Activated effector memory CD4-positive, alpha-beta T cell treated with anti-CD3 and anti-CD28 coated beads, Interleukin-2, amount 50 U/mL, for 16 hours (primary cell): ENCODE measurements at regions not wholly inside any gene's neighbourhood (a gene's known extent, or its start where the extent isn't known, plus 50 kb on each side); places are given as distances from the start of the nearest gene placed in this dataset.
A peak's percentile ranks its signal among the peaks of the same experiment; 100 is the strongest.

ENCODE experiments used
- DNase-seq: peaks from one replicate; pipeline ENCODE4 v3.0.0-alpha.2; 2020

- DNase-seq, result peak; percentile 78
Observed at GRCh38 chr14:61894452-61895077, 132.3 kb downstream of the SNAPC1 start.

- no peak for DNase-seq
Observed at GRCh38 chr14:61897300-61897699, 135.1 kb downstream of the SNAPC1 start.

- DNase-seq, result no peak
Observed at GRCh38 chr14:61898568-61898967, 136.3 kb downstream of the SNAPC1 start.

- DNase-seq, result no peak
Observed at GRCh38 chr14:61899497-61899896, 137.3 kb downstream of the SNAPC1 start.

- DNase-seq, result no peak
Observed at GRCh38 chr14:61904946-61905345, 142.7 kb downstream of the SNAPC1 start.

GRCh38 chr14:61911574-61911973, 149.4 kb downstream of the SNAPC1 start:
- no peak for DNase-seq

GRCh38 chr14:61918998-61919397, 156.8 kb downstream of the SNAPC1 start:
- DNase-seq, result no peak

GRCh38 chr14:61923348-61923747, 161.1 kb downstream of the SNAPC1 start:
- DNase-seq, result no peak

GRCh38 chr14:61925043-61925442, 162.8 kb downstream of the SNAPC1 start:
- no peak for DNase-seq

- no peak for DNase-seq
Observed at GRCh38 chr14:61925732-61926435, 163.7 kb downstream of the SNAPC1 start.

GRCh38 chr14:61927060-61927459, 164.8 kb downstream of the SNAPC1 start:
- DNase-seq, result no peak

GRCh38 chr14:61927520-61927919, 165.3 kb downstream of the SNAPC1 start:
- no peak for DNase-seq

GRCh38 chr14:61928300-61928699, 166.1 kb downstream of the SNAPC1 start:
- no peak for DNase-seq

GRCh38 chr14:61928701-61929100, 166.5 kb downstream of the SNAPC1 start:
- no peak for DNase-seq

GRCh38 chr14:61929651-61930050, 167.4 kb downstream of the SNAPC1 start:
- DNase-seq, result no peak

GRCh38 chr14:61930101-61930857, 168.1 kb downstream of the SNAPC1 start:
- DNase-seq, result no peak

GRCh38 chr14:61932974-61933373, 170.8 kb downstream of the SNAPC1 start:
- DNase-seq, result no peak

GRCh38 chr14:61934385-61934784, 172.2 kb downstream of the SNAPC1 start:
- DNase-seq, result no peak

GRCh38 chr14:61939776-61940175, 177.6 kb downstream of the SNAPC1 start:
- no peak for DNase-seq

- DNase-seq, result no peak
Observed at GRCh38 chr14:61940666-61941420, 178.6 kb downstream of the SNAPC1 start.

GRCh38 chr14:61941421-61942150, 179.4 kb downstream of the SNAPC1 start:
- no peak for DNase-seq

- no peak for DNase-seq
Observed at GRCh38 chr14:61948376-61948775, 186.2 kb downstream of the SNAPC1 start.

GRCh38 chr14:61950340-61950739, 188.1 kb downstream of the SNAPC1 start:
- no peak for DNase-seq
